ENCODE measurements at regions not wholly inside any gene's neighbourhood (a gene's known extent, or its start where the extent isn't known, plus 50 kb on each side); places are given as distances from the start of the nearest gene placed in this dataset.

- no peak for DNase-seq (ENCODE audit: low read depth)
Measured at GRCh38 chr15:45941367-45941766, 306.5 kb downstream of the SQOR start.

GRCh38 chr15:45943240-45943639, 308.4 kb downstream of the SQOR start:
- no peak for DNase-seq (ENCODE audit: low read depth)

- DNase-seq (ENCODE audit: low read depth): no peak
Measured at GRCh38 chr15:45946111-45946510, 311.3 kb downstream of the SQOR start.

- no peak for DNase-seq (ENCODE audit: low read depth)
Measured at GRCh38 chr15:45948181-45948621, 313.4 kb downstream of the SQOR start.

- no peak for DNase-seq (ENCODE audit: low read depth)
Measured at GRCh38 chr15:45958924-45959323, 324.1 kb downstream of the SQOR start.

GRCh38 chr15:45962733-45963132, 327.9 kb downstream of the SQOR start:
- DNase-seq (ENCODE audit: low read depth): no peak

- DNase-seq (ENCODE audit: low read depth): no peak
Measured at GRCh38 chr15:45970542-45970941, 335.7 kb downstream of the SQOR start.

- DNase-seq (ENCODE audit: low read depth): no peak
Measured at GRCh38 chr15:45980366-45980765, 345.5 kb downstream of the SQOR start.

- no peak for DNase-seq (ENCODE audit: low read depth)
Measured at GRCh38 chr15:45981625-45982024, 346.8 kb downstream of the SQOR start.

- no peak for DNase-seq (ENCODE audit: low read depth)
Measured at GRCh38 chr15:45991863-45992262, 357.0 kb downstream of the SQOR start.

- no peak for DNase-seq (ENCODE audit: low read depth)
Measured at GRCh38 chr15:45993072-45993471, 358.2 kb downstream of the SQOR start.

GRCh38 chr15:45993508-45993907, 358.7 kb downstream of the SQOR start:
- no peak for DNase-seq (ENCODE audit: low read depth)

- DNase-seq (ENCODE audit: low read depth): no peak
Measured at GRCh38 chr15:45995800-45996199, 361.0 kb downstream of the SQOR start.

GRCh38 chr15:46014532-46014931, 379.7 kb downstream of the SQOR start:
- no peak for DNase-seq (ENCODE audit: low read depth)

- DNase-seq (ENCODE audit: low read depth): no peak
Measured at GRCh38 chr15:46034755-46035154, 399.9 kb downstream of the SQOR start.

GRCh38 chr15:46039703-46040102, 404.9 kb downstream of the SQOR start:
- DNase-seq (ENCODE audit: low read depth): no peak

GRCh38 chr15:46041905-46042304, 407.1 kb downstream of the SQOR start:
- no peak for DNase-seq (ENCODE audit: low read depth)

- DNase-seq (ENCODE audit: low read depth): no peak
Measured at GRCh38 chr15:46059921-46060594, 425.2 kb downstream of the SQOR start.

GRCh38 chr15:46061002-46061401, 426.2 kb downstream of the SQOR start:
- no peak for DNase-seq (ENCODE audit: low read depth)

- no peak for DNase-seq (ENCODE audit: low read depth)
Measured at GRCh38 chr15:46077220-46077619, 442.4 kb downstream of the SQOR start.

GRCh38 chr15:46079046-46079445, 444.2 kb downstream of the SQOR start:
- DNase-seq (ENCODE audit: low read depth): no peak

GRCh38 chr15:46080016-46080415, 445.2 kb downstream of the SQOR start:
- no peak for DNase-seq (ENCODE audit: low read depth)
